ENCODE measurements at regions not wholly inside any gene's neighbourhood (a gene's known extent, or its start where the extent isn't known, plus 50 kb on each side); places are given as distances from the start of the nearest gene placed in this dataset.

DNA sequence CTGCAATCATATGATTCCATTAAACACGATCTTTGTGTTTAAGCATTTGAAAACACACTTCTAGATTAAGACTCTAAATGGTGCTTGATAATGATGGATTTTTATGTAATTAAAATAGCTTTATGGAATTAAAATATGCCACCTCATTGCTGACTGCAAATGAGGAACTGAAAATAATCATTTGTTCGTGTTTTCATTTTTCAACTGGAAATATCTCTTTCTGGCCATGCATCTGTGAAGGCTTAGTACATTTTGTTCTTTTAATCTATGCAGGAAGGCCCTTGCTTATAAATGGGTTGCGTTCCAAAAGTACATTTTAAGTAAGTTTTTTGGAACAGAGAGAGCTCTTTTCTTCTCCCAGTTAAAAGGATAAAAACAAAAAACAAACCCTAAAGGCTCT lies 125.5 kb downstream of the MC4R start:
- TF ChIP-seq EZH2 (IDR thresholded peaks at IDR 0.05) (no peak), EZH2phosphoT487 (IDR thresholded peaks at IDR 0.05) (no peak)
